Loucy (cell line): ENCODE measurements at regions not wholly inside any gene's neighbourhood (a gene's known extent, or its start where the extent isn't known, plus 50 kb on each side); places are given as distances from the start of the nearest gene placed in this dataset.

Experiments
- H2AFZ ChIP-seq: fragments of 200-600 bp; sonication (generic); 2 replicates; pipeline ENCODE4 v1.6.0; 2016; ENCODE audit warnings: antibody characterized with exemption, mild to moderate bottlenecking, low read length, moderate library complexity
- H3F3A ChIP-seq: fragments of 200-600 bp; 2 replicates; pipeline ENCODE4 v1.6.0; 2016; ENCODE audit warnings: antibody characterized with exemption, low read depth, mild to moderate bottlenecking
- H3K27me3 ChIP-seq: fragments of 200-600 bp; sonication (generic); 2 replicates; pipeline ENCODE4 v1.6.1; 2014; ENCODE audit warnings: low read length, mild to moderate bottlenecking; ENCODE audit not compliant: insufficient read depth, poor library complexity, severe bottlenecking
- H3K36me3 ChIP-seq: fragments of 200-600 bp; sonication (generic); 2 replicates; pipeline ENCODE4 v1.6.1; 2016; ENCODE audit warnings: low read length; ENCODE audit not compliant: insufficient read depth
- H3K4me1 ChIP-seq: fragments of 200-600 bp; sonication (generic); 2 replicates; pipeline ENCODE4 v1.5.1; 2014; ENCODE audit warnings: low read length, mild to moderate bottlenecking; ENCODE audit not compliant: insufficient read depth, poor library complexity, severe bottlenecking
- H3K4me2 ChIP-seq: fragments of 200-600 bp; sonication (generic); 2 replicates; pipeline ENCODE4 v1.6.0; 2014; ENCODE audit warnings: antibody characterized with exemption, low read length, low read depth, mild to moderate bottlenecking; ENCODE audit not compliant: poor library complexity, severe bottlenecking
- H3K4me3 ChIP-seq: fragments of 200-600 bp; sonication (generic); 2 replicates; pipeline ENCODE4 v1.5.1; 2014; ENCODE audit warnings: low read length, mild to moderate bottlenecking, mixed read lengths; ENCODE audit not compliant: poor library complexity, severe bottlenecking
- H3K79me2 ChIP-seq: fragments of 200-600 bp; sonication (generic); 2 replicates; pipeline ENCODE4 v1.6.1; 2014; ENCODE audit warnings: low read length; ENCODE audit not compliant: insufficient read depth
- H3K9ac ChIP-seq: fragments of 200-600 bp; sonication (generic); 2 replicates; pipeline ENCODE4 v1.6.0; 2014; ENCODE audit warnings: mild to moderate bottlenecking, low read depth, low read length, moderate library complexity; ENCODE audit not compliant: poor library complexity, severe bottlenecking
- H3K9me2 ChIP-seq: fragments of 200-600 bp; sonication (generic); replicated peaks from 2 replicates; pipeline ENCODE4 v1.6.1; 2016; ENCODE audit warnings: low read depth, low read length, mixed read lengths
- H3K9me3 ChIP-seq: fragments of 200-600 bp; sonication (generic); 2 replicates; pipeline ENCODE4 v1.6.1; 2014; ENCODE audit warnings: mild to moderate bottlenecking, antibody characterized with exemption, low read length, low read depth; ENCODE audit not compliant: insufficient read depth
- H4K20me1 ChIP-seq: fragments of 200-600 bp; sonication (generic); 2 replicates; pipeline ENCODE4 v1.6.0; 2014; ENCODE audit warnings: antibody characterized with exemption, low read length, mild to moderate bottlenecking; ENCODE audit not compliant: insufficient read depth, poor library complexity, severe bottlenecking
- CTCF ChIP-seq: fragments of 200-600 bp; sonication (generic); conservative IDR thresholded peaks from 2 replicates; pipeline ENCODE4 v1.5.1; 2014; ENCODE audit warnings: mild to moderate bottlenecking, antibody characterized with exemption, low read length
- EZH2phosphoT487 ChIP-seq: fragments of 200-600 bp; IDR thresholded peaks from 2 replicates; pipeline ENCODE4 v1.6.1; 2018; ENCODE audit warnings: antibody characterized with exemption, mild to moderate bottlenecking, moderate library complexity, borderline replicate concordance

- H3K9me3 ChIP-seq = no peaks in the 10 kb centered on the region
- H2AFZ ChIP-seq = no peak overlapping the region
- no peaks in the 10 kb centered on the region for H4K20me1 ChIP-seq
- no peak overlapping the region for H3K9ac ChIP-seq
- H3K79me2 ChIP-seq = no peaks in the 10 kb centered on the region
- no peaks in the 10 kb centered on the region for H3K36me3 ChIP-seq
- H3K4me1 ChIP-seq = no peaks in the 10 kb centered on the region
- H3F3A ChIP-seq = no peaks in the 10 kb centered on the region
- no peaks in the 10 kb centered on the region for H3K9me2 ChIP-seq
- H3K4me2 ChIP-seq = no peak overlapping the region
- H3K27me3 ChIP-seq = no peaks in the 10 kb centered on the region
- no peak overlapping the region for H3K4me3 ChIP-seq
- TF ChIP-seq CTCF = no peak
- TF ChIP-seq EZH2phosphoT487 = no peak
These were observed 52.4 kb upstream of the JAK2 start for GRCh38 chr9:4932681-4933080.

- H2AFZ ChIP-seq = no peak overlapping the region
- H3K9me2 ChIP-seq = no peaks in the 10 kb centered on the region
- H3K4me2 ChIP-seq = no peak overlapping the region
- no peak overlapping the region for H3K9ac ChIP-seq
- H3K4me3 ChIP-seq = no peak overlapping the region
- no peaks in the 10 kb centered on the region for H3K4me1 ChIP-seq
- no peaks in the 10 kb centered on the region for H3F3A ChIP-seq
- H3K79me2 ChIP-seq = no peaks in the 10 kb centered on the region
- H3K36me3 ChIP-seq = no peaks in the 10 kb centered on the region
- no peak for TF ChIP-seq CTCF
- no peak for TF ChIP-seq EZH2phosphoT487
- H3K27me3 ChIP-seq = no peaks in the 10 kb centered on the region
- no peaks in the 10 kb centered on the region for H3K9me3 ChIP-seq
- no peaks in the 10 kb centered on the region for H4K20me1 ChIP-seq
These were observed 51.9 kb upstream of the JAK2 start for GRCh38 chr9:4933177-4933576.

- Histone ChIP-seq H3K79me2 (no peaks in the 10 kb centered on the region), H4K20me1 (no peaks in the 10 kb centered on the region), H2AFZ (no peak overlapping the region), H3K4me3 (no peak overlapping the region), H3K4me1 (no peaks in the 10 kb centered on the region), H3K9me3 (no peaks in the 10 kb centered on the region), H3F3A (no peaks in the 10 kb centered on the region), H3K27me3 (no peaks in the 10 kb centered on the region), H3K9ac (no peak overlapping the region), H3K36me3 (no peaks in the 10 kb centered on the region), H3K4me2 (no peak overlapping the region), H3K9me2 (no peaks in the 10 kb centered on the region)
- TF ChIP-seq CTCF (no peak), EZH2phosphoT487 (no peak)
These were observed 51.2 kb upstream of the JAK2 start for GRCh38 chr9:4933861-4934260.
